ENCODE measurements at regions not wholly inside any gene's neighbourhood (a gene's known extent, or its start where the extent isn't known, plus 50 kb on each side); places are given as distances from the start of the nearest gene placed in this dataset.
A peak's percentile ranks its signal among the peaks of the same experiment; 100 is the strongest.

DNA sequence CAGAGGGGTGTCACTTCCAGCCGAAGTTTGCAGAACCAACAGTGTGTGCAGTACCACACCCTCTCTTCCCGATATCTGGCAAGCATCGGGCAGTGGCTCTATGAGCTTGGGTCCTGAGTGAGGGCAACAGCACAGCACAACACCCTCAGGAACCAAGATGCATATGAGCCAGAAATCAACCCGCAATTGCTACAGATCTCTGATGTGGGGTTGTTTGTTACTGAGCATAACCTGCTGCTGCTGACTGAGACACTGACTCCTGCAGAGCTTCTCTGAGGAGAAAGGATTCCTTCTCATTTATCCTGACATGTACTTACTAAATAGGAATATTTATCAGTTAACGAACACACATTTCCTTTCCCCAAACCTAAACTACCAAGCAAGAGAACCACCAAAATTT is 218.3 kb downstream of the RBFOX3 start:
- DNase-seq, result no peak

GRCh38 chr17:79391376-79392233 is 219.2 kb downstream of the RBFOX3 start:
- DNase-seq, result peak; percentile 38

GRCh38 chr17:79389896-79390295 is 221.0 kb downstream of the RBFOX3 start:
- DNase-seq, result no peak

- peak; percentile 23 for DNase-seq
Measured at GRCh38 chr17:79388556-79389295, 222.1 kb downstream of the RBFOX3 start.

GRCh38 chr17:79387783-79388182 is 223.1 kb downstream of the RBFOX3 start:
- DNase-seq, result no peak

DNA sequence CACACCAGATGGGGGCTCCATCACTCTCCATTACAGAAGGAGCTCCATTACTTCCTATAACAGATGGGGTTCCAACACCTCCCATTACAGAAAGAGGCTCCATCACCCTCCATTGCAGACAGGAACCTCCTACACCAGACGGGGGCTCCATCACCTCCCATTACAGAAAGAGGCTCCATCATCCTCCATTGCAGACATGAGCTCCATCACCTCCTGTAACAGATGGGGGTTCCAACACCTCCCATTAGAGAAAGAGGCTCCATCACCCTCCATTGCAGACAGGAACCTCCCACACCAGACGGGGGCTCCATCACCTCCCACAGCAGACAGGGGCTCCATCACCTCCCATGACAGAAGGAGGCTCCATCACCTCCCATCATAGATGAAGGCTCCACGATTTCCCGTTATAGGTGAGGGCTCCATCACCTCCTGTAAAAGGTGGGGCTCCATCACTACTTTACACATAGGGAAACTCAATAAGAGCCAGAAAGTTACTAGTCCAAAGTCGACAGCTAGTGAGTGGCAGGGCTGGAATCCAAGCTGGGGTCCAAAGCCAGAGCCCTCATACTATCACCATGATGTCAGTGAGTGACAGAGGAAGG is 224.8 kb downstream of the RBFOX3 start:
- DNase-seq, result no peak

GRCh38 chr17:79382313-79382712 is 228.5 kb downstream of the RBFOX3 start:
- no peak for DNase-seq

GRCh38 chr17:79379700-79380445 is 231.0 kb downstream of the RBFOX3 start:
- DNase-seq, result no peak

DNA sequence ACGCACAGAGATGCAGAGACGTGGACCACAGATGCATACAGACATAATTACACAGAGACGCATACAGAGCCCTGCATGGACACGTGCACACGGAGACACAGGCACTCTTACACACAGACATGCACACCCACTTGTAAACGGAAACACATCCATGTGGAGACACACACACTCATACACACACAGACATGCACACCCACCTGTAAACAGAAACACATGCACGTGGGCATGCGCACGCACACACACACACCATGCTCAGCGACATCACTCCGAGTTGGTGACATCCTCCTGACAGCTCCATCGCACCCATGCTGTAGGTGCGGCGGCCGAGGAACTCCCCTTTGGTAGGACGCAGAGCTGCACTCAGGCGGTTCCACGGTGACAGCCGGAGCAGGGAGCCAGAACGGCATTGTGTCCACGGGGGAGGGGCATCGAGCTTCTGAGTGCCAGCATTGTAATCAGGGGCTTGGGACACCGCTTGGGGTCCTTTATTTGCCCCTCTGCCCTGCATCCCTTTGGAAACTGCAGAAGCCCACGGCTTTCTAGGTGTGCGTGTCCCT is 233.5 kb downstream of the RBFOX3 start:
- DNase-seq, result no peak

GRCh38 chr17:79374807-79375206 is 236.0 kb downstream of the RBFOX3 start:
- no peak for DNase-seq

- no peak for DNase-seq
Measured at GRCh38 chr17:79374087-79374689, 236.7 kb downstream of the RBFOX3 start.

GRCh38 chr17:79372470-79373238 is 238.2 kb downstream of the RBFOX3 start:
- no peak for DNase-seq

DNA sequence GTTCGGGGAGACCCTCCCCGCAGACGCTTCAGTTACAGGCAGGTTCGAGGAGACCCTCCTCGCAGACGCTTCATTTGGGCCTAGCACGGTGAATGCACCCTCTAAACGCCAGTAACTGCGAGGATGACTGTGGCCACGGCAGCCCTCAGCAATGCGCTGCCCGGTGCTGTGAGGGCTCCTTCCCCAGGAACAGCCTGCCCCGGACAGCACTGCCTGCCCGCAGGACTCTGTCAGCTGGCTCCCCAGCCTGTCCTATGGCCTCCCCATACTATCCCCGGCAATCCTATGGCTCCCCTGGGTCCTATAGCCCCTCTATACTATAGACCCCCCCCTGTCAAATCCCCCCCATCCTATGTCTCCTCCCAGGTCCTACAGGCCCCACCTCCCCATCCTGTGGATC is 238.9 kb downstream of the RBFOX3 start:
- DNase-seq, result no peak

DNA sequence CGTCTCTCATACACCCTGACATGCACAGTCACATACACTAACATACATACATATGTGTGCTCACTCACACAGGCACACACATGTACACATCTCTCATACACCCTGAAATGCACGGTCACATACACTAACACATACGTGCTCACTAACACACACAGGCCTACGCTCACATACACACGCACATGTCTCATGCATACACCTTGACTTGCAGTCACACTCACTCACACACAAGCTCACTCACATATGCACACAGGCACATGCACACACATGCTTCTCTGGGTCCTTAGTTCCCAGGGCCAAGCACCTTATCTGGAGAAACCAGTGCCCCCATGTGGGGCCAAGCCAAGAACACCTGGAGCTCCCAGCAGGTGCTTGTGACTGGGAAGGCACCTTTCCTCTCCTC is 240.3 kb downstream of the RBFOX3 start:
- DNase-seq, result no peak

DNA sequence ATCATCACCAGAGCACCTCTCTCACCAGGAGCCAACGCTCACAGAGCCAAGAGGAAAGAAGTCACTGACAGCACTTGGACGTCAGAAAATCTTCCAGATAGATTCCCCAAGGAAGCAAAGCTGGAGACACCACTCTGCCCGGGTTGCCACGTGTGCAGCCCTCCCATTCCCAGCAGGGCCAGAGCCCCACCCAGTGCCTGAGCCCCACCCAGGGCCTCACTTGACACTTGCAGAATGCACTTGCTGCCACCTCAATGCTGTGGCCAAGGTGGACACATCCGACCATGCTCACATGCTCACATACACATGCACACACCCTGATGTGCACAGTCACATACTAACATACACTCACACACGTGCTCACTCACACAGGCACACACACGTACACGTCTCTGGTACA is 240.7 kb downstream of the RBFOX3 start:
- no peak for DNase-seq

- no peak for DNase-seq
Measured at GRCh38 chr17:79369532-79369931, 241.3 kb downstream of the RBFOX3 start.

GRCh38 chr17:79369001-79369400 is 241.8 kb downstream of the RBFOX3 start:
- no peak for DNase-seq

- no peak for DNase-seq
Measured at GRCh38 chr17:79368521-79368920, 242.3 kb downstream of the RBFOX3 start.

DNA sequence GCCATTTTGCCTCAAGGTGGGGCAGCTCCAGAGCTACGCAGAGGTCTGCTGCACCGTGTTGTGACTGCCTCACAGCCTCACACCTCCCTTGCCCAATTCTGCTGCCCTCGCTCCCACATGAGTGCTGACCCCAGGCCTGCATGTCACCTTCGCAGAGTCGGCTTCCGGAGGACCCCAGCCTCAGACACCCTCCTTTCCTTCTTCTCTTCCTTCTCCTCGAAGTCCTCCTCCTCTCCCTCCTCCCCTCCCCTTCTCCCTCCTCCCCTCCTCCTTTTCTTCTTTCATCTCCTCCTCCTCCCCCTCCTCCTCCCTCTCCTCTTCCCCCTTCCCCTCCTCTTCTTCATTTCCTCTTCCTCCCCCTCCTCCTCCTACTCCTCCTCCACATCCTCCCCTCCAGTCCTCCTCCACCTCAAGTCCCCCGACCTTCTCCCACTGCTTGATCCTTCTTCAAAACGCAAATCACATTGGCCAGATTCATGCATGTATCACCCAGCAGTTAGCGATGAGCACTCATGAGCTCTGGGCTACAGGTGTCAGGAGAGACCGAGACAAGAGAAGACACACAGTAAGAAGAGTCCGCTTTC is 243.8 kb downstream of the RBFOX3 start:
- no peak for DNase-seq

DNA sequence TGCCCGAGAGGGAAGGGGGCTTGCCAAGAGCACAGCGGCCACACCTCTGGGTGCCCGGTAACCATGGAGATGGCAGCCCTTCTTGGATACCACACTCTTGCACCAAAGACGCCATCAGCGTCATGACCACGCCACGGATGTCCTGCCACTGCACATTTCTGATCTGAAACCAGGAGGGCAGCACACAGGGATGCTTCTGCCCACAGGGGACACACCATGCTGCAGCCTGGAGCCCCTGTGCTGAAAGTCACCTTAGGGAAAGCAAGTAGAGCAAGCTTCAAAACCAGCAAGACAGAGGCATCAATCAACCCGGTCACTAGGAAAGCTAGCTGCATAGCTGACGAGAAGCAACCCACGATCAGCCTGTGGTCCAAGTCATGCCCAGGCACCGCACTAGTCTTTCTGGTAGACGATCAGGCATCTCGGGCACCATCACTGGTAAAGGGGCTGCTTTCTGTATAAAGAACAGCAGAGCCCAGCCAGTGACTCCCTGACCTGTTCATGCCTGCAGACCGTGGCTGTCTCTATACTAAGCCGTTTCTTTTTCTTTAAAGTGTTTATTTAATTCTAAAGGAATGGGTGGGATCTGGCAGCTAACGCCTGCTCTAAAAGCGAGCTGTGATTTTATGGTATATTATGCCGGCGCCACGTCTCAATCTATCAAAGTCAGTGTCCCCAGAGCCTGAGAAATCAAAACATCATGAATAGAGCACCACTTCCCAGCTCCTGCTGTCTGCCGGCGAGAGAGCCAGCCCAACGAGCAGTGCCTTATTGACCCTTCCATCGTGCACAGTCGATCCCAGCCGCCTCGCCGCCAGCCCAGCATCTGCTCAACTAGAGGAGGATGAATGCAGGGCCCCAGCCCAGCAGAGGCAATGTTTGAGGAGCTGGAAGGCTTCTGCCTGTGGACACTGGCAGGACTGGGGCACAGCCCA is 244.7 kb downstream of the RBFOX3 start:
- DNase-seq, result no peak
